SKM-1 treated with dmso at 0.1 percent for 144 hours (cell line): ENCODE measurements at regions not wholly inside any gene's neighbourhood (a gene's known extent, or its start where the extent isn't known, plus 50 kb on each side); places are given as distances from the start of the nearest gene placed in this dataset.

Source experiments
- DNase-seq: peaks from one replicate; lab custom pipeline; 2025; ENCODE audit not compliant: unreplicated experiment; lab: John Stamatoyannopoulos, UW

DNA sequence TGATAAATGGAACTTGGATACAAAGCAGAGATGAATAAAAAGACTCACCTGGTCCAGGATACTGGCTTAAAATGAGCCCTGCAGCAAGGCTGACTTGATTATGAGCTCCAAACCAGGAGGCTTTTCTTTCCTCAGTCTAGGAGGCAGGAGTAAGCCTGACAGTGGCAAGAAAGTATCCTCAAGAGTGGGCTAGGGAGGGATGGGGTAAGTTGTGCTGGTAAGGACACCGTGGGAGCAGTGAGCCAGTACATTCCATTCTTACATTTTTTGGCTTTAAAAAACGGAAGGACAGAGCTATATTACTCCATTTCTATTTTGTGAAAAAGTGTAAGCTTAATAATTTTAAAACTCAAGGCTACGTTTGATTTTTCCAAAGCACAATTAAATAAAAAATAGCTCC is 187.1 kb upstream of the DDI1 start:
- DNase-seq: no peak

GRCh38 chr11:103850419-103851165 is 185.8 kb upstream of the DDI1 start:
- no peak for DNase-seq

GRCh38 chr11:103851166-103851651 is 185.2 kb upstream of the DDI1 start:
- no peak for DNase-seq
